Esophagus muscularis mucosa (tissue), 4 donors: ENCODE measurements at regions not wholly inside any gene's neighbourhood (a gene's known extent, or its start where the extent isn't known, plus 50 kb on each side); places are given as distances from the start of the nearest gene placed in this dataset.

Source experiments
- DNase-seq: peaks from one replicate; pipeline ENCODE4 v3.0.0-alpha.2; 2017; ENCODE audit errors: extremely low spot score
- H3K27ac ChIP-seq, 4 donors: fragments of 200-600 bp; sonication (generic); replicated peaks in 1 of 4; 1 replicate in 3 of 4; 2 replicates in 1 of 4; pipeline ENCODE4 v1.5.1; 2016 to 2019; ENCODE audit warnings: mild to moderate bottlenecking in 1 of 4
- H3K27me3 ChIP-seq, 4 donors: fragments of 200-600 bp; sonication (generic); one replicate each; pipeline versions ENCODE4 v1.5.1 to v1.6.0; 2016 to 2019
- H3K36me3 ChIP-seq, 4 donors: fragments of 200-600 bp; sonication (generic); one replicate each; pipeline ENCODE4 v1.5.1; 2016 to 2019
- H3K4me1 ChIP-seq, 4 donors: fragments of 200-600 bp; sonication (generic); one replicate each; pipeline ENCODE4 v1.5.1; 2016 to 2019
- H3K4me3 ChIP-seq, 4 donors: fragments of 200-600 bp; sonication (generic); 1 replicate in 2 of 4; 2 replicates in 2 of 4; pipeline ENCODE4 v1.5.1; 2016 to 2019; ENCODE audit warnings: mild to moderate bottlenecking in 4 of 4, moderate library complexity in 1 of 4
- H3K9me3 ChIP-seq, 4 donors: fragments of 200-600 bp; sonication (generic); 1 replicate in 3 of 4; 2 replicates in 1 of 4; pipeline ENCODE4 v1.5.1; 2016 to 2019
- CTCF ChIP-seq, 3 experiments: fragments of 200-600 bp in 2 of 3; fragments of 450-650 bp in 1 of 3; sonication (generic) in 2 of 3; IDR thresholded peaks; one replicate each; pipeline ENCODE4 v1.5.1; 2017 to 2019; ENCODE audit warnings: antibody characterized with exemption in 3 of 3, mild to moderate bottlenecking in 2 of 3, moderate library complexity in 1 of 3
- EP300 ChIP-seq: sonication (generic); formaldehyde crosslinking; IDR thresholded peaks from one replicate; pipeline ENCODE4 v1.6.1; 2017; ENCODE audit warnings: antibody characterized with exemption
- POLR2A ChIP-seq: fragments of 450-650 bp; IDR thresholded peaks from one replicate; pipeline ENCODE4 v1.6.1; 2017; ENCODE audit warnings: antibody characterized with exemption, moderate library complexity, mild to moderate bottlenecking, low read depth
- POLR2AphosphoS5 ChIP-seq, 2 donors: sonication (generic); formaldehyde crosslinking; IDR thresholded peaks; one replicate each; pipeline ENCODE4 v1.6.1; 2017; ENCODE audit warnings: antibody characterized with exemption in 2 of 2
- WGBS: methylation state at CpG from one replicate; pipeline ENCODE4 v1.1.5; 2018; 5-methylcytosine and 5-hydroxymethylcytosine counted together
- intact Hi-C: fragments of 100-400 bp; cut with DNase I; formaldehyde crosslinking; loops from one replicate; pipeline ENCODE4 v1.15.1; 2023

GRCh38 chrX:39251995-39252394 lies 450.7 kb downstream of the MID1IP1 start:
- 75% methylated on average over 1 of the region's 1 CpG for WGBS
- Histone ChIP-seq H3K36me3 (no peaks in the 10 kb centered on the region), H3K4me1 (no peaks in the 10 kb centered on the region), H3K27me3 (no peaks in the 10 kb centered on the region), H3K27ac (no peak overlapping the region), H3K9me3 (no peaks in the 10 kb centered on the region), H3K4me3 (no peak overlapping the region)
- TF ChIP-seq POLR2AphosphoS5 (IDR thresholded peaks at IDR 0.05) (no peak), EP300 (no peak), CTCF (IDR thresholded peaks at IDR 0.05) (no peak), POLR2A (no peak)
- intact Hi-C loops, result no loop called here
- DNase-seq, result no peak

- intact Hi-C loops, result no loop called here
- Histone ChIP-seq H3K27me3 (no peaks in the 10 kb centered on the region), H3K4me3 (no peak overlapping the region), H3K27ac (no peak overlapping the region), H3K9me3 (no peaks in the 10 kb centered on the region), H3K4me1 (no peaks in the 10 kb centered on the region), H3K36me3 (no peaks in the 10 kb centered on the region)
- DNase-seq, result no peak
- TF ChIP-seq POLR2A, result no peak
- no peak for TF ChIP-seq EP300
- no peak for TF ChIP-seq POLR2AphosphoS5 (IDR thresholded peaks at IDR 0.05)
- TF ChIP-seq CTCF (IDR thresholded peaks at IDR 0.05), result no peak
Observed at GRCh38 chrX:39253551-39253950, 452.3 kb downstream of the MID1IP1 start.

- H3K27ac ChIP-seq, result no peak overlapping the region
- H3K4me1 ChIP-seq, result peaks cover 0 to 4% (median 0%) of the 10 kb centered on the region in 4 donors
- H3K27me3 ChIP-seq, result no peaks in the 10 kb centered on the region
- TF ChIP-seq POLR2A, result no peak
- TF ChIP-seq CTCF (IDR thresholded peaks at IDR 0.05), result no peak
- no peak for TF ChIP-seq POLR2AphosphoS5 (IDR thresholded peaks at IDR 0.05)
- no peak for TF ChIP-seq EP300
- WGBS, result 50% methylated on average over 1 of the region's 1 CpG
- no peaks in the 10 kb centered on the region for H3K36me3 ChIP-seq
- DNase-seq, result no peak
- no peak overlapping the region for H3K4me3 ChIP-seq
- no peaks in the 10 kb centered on the region for H3K9me3 ChIP-seq
- intact Hi-C loops, result no loop called here
Observed at GRCh38 chrX:39258331-39258730, 457.1 kb downstream of the MID1IP1 start.

- Histone ChIP-seq H3K36me3 (no peaks in the 10 kb centered on the region), H3K9me3 (no peaks in the 10 kb centered on the region), H3K27ac (no peak overlapping the region), H3K4me1 (peaks cover 0 to 4% (median 0%) of the 10 kb centered on the region in 4 donors), H3K4me3 (no peak overlapping the region), H3K27me3 (no peaks in the 10 kb centered on the region)
- TF ChIP-seq EP300 (no peak), POLR2A (no peak), POLR2AphosphoS5 (IDR thresholded peaks at IDR 0.05) (no peak), CTCF (IDR thresholded peaks at IDR 0.05) (no peak)
- intact Hi-C loops, result no loop called here
- WGBS, result 84% methylated on average over 3 of the region's 3 CpGs
- DNase-seq, result no peak
Observed at GRCh38 chrX:39260965-39261364, 459.7 kb downstream of the MID1IP1 start.

GRCh38 chrX:39261446-39262147 lies 460.3 kb downstream of the MID1IP1 start:
- Histone ChIP-seq H3K4me3 (no peak overlapping the region), H3K4me1 (peaks cover 0 to 4% (median 0%) of the 10 kb centered on the region in 4 donors), H3K9me3 (no peaks in the 10 kb centered on the region), H3K27ac (no peak overlapping the region), H3K36me3 (no peaks in the 10 kb centered on the region), H3K27me3 (no peaks in the 10 kb centered on the region)
- TF ChIP-seq POLR2AphosphoS5 (IDR thresholded peaks at IDR 0.05) (no peak), POLR2A (no peak), CTCF (IDR thresholded peaks at IDR 0.05) (peak; percentile 25 to 44 (median 26)), EP300 (no peak)
- WGBS, result 45% methylated on average over 1 of the region's 1 CpG
- intact Hi-C loops, result no loop called here
- no peak for DNase-seq
